DND-41 (cell line): ENCODE measurements at regions not wholly inside any gene's neighbourhood (a gene's known extent, or its start where the extent isn't known, plus 50 kb on each side); places are given as distances from the start of the nearest gene placed in this dataset.

Source experiments
- EZH2 ChIP-seq: IDR thresholded peaks from 3 replicates; pipeline ENCODE4 v1.6.1; 2012; ENCODE audit warnings: borderline replicate concordance, low read depth, mild to moderate bottlenecking, moderate library complexity, low read length, inconsistent platforms; ENCODE audit not compliant: severe bottlenecking
- TF ChIP-seq, protein P1 (sequence below): IDR thresholded peaks from 2 replicates; pipeline ENCODE4 v1.5.1; 2012; ENCODE audit warnings: borderline replicate concordance, low read length, moderate library complexity, mild to moderate bottlenecking; ENCODE audit not compliant: poor library complexity, severe bottlenecking; ENCODE audit errors: extremely low read depth

DNA sequence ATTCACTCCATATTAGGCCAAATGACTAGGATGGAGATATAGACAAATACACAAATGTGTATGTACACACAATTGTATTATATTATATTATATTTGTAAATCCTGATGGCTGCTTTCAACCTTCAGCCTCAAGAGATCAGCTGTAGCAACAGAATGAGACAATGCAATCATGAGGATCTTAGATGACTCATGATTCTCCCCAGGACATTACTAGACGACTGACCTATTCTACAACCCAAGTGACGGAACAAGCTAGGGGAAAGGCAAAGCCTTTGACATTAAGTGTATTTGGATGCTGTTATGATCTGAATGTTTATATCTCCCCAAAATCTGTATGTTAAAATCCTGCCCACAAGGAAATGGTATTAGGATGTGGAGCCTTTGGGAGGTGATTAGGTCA, 66.5 kb downstream of the COX7C start:
- TF ChIP-seq, protein P1, sequence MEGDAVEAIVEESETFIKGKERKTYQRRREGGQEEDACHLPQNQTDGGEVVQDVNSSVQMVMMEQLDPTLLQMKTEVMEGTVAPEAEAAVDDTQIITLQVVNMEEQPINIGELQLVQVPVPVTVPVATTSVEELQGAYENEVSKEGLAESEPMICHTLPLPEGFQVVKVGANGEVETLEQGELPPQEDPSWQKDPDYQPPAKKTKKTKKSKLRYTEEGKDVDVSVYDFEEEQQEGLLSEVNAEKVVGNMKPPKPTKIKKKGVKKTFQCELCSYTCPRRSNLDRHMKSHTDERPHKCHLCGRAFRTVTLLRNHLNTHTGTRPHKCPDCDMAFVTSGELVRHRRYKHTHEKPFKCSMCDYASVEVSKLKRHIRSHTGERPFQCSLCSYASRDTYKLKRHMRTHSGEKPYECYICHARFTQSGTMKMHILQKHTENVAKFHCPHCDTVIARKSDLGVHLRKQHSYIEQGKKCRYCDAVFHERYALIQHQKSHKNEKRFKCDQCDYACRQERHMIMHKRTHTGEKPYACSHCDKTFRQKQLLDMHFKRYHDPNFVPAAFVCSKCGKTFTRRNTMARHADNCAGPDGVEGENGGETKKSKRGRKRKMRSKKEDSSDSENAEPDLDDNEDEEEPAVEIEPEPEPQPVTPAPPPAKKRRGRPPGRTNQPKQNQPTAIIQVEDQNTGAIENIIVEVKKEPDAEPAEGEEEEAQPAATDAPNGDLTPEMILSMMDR, result no peak
- TF ChIP-seq EZH2, result no peak
